Nephron (organoid): ENCODE measurements at regions not wholly inside any gene's neighbourhood (a gene's known extent, or its start where the extent isn't known, plus 50 kb on each side); places are given as distances from the start of the nearest gene placed in this dataset.
A peak's percentile ranks its signal among the peaks of the same experiment; 100 is the strongest.

Source experiments
- H3K27ac Mint-ChIP-seq, 3 experiments: 2 replicates each; pipeline ENCODE4 v1.8.0; 2020; ENCODE audit warnings: mixed read lengths in 3 of 3, mild to moderate bottlenecking in 2 of 3, moderate library complexity in 1 of 3
- H3K27me3 Mint-ChIP-seq: 2 replicates; pipeline ENCODE4 v1.8.0; 2021; ENCODE audit warnings: low read depth, mild to moderate bottlenecking, moderate library complexity, mixed read lengths
- H3K36me3 Mint-ChIP-seq: 2 replicates; pipeline ENCODE4 v1.8.0; 2020; ENCODE audit warnings: low read depth, mixed read lengths
- H3K4me1 Mint-ChIP-seq: 2 replicates; pipeline ENCODE4 v1.8.0; 2020; ENCODE audit warnings: mixed read lengths
- H3K4me3 Mint-ChIP-seq, 3 experiments: 2 replicates each; pipeline ENCODE4 v1.8.0; 2020; ENCODE audit warnings: mild to moderate bottlenecking in 3 of 3, mixed read lengths in 3 of 3, moderate library complexity in 2 of 3
- H3K9me3 Mint-ChIP-seq: 2 replicates; pipeline ENCODE4 v1.8.0; 2020; ENCODE audit warnings: mixed read lengths
- CTCF ChIP-seq, 3 experiments: fragments of 200-600 bp; sonication (generic); IDR thresholded peaks; one replicate each; pipeline ENCODE4 v1.5.0; 2021; ENCODE audit warnings: antibody characterized with exemption in 3 of 3; ENCODE audit not compliant: unreplicated experiment in 3 of 3

GRCh38 chr18:44075038-44075437, 605.6 kb upstream of the SETBP1 start:
- no peaks in the 10 kb centered on the region for H3K36me3 Mint-ChIP-seq
- no peak overlapping the region for H3K4me3 Mint-ChIP-seq
- H3K27me3 Mint-ChIP-seq = no peaks in the 10 kb centered on the region
- H3K4me1 Mint-ChIP-seq = peaks cover 7% of the 10 kb centered on the region
- no peaks in the 10 kb centered on the region for H3K9me3 Mint-ChIP-seq
- TF ChIP-seq CTCF (IDR thresholded peaks at IDR 0.05; ENCODE audit: unreplicated experiment in 3 of 3) = no peak
- no peak overlapping the region for H3K27ac Mint-ChIP-seq

GRCh38 chr18:44079606-44080005, 601.1 kb upstream of the SETBP1 start:
- no peak overlapping the region for H3K4me3 Mint-ChIP-seq
- peak overlapping the region in 2 of 3 experiments; percentile 8 to 37 for H3K27ac Mint-ChIP-seq
- no peaks in the 10 kb centered on the region for H3K36me3 Mint-ChIP-seq
- TF ChIP-seq CTCF (IDR thresholded peaks at IDR 0.05; ENCODE audit: unreplicated experiment in 3 of 3) = no peak
- H3K4me1 Mint-ChIP-seq = peaks cover 7% of the 10 kb centered on the region
- peaks cover 3% of the 10 kb centered on the region for H3K9me3 Mint-ChIP-seq
- no peaks in the 10 kb centered on the region for H3K27me3 Mint-ChIP-seq

- H3K27me3 Mint-ChIP-seq = no peaks in the 10 kb centered on the region
- no peak for TF ChIP-seq CTCF (IDR thresholded peaks at IDR 0.05; ENCODE audit: unreplicated experiment in 3 of 3)
- peaks cover 7% of the 10 kb centered on the region for H3K4me1 Mint-ChIP-seq
- H3K36me3 Mint-ChIP-seq = no peaks in the 10 kb centered on the region
- peaks cover 3% of the 10 kb centered on the region for H3K9me3 Mint-ChIP-seq
- peak overlapping the region in 2 of 3 experiments; percentile 8 to 37 for H3K27ac Mint-ChIP-seq
- H3K4me3 Mint-ChIP-seq = no peak overlapping the region
These were observed 600.6 kb upstream of the SETBP1 start for GRCh38 chr18:44080054-44080453.

- H3K4me1 Mint-ChIP-seq = peaks cover 4% of the 10 kb centered on the region
- H3K4me3 Mint-ChIP-seq = no peak overlapping the region
- TF ChIP-seq CTCF (IDR thresholded peaks at IDR 0.05; ENCODE audit: unreplicated experiment in 3 of 3) = no peak
- no peaks in the 10 kb centered on the region for H3K27me3 Mint-ChIP-seq
- H3K36me3 Mint-ChIP-seq = no peaks in the 10 kb centered on the region
- H3K9me3 Mint-ChIP-seq = no peaks in the 10 kb centered on the region
- H3K27ac Mint-ChIP-seq = no peak overlapping the region
These were observed 591.0 kb upstream of the SETBP1 start for GRCh38 chr18:44089732-44090131.

GRCh38 chr18:44090453-44090852, 590.2 kb upstream of the SETBP1 start:
- H3K9me3 Mint-ChIP-seq = peaks cover 7% of the 10 kb centered on the region
- no peaks in the 10 kb centered on the region for H3K36me3 Mint-ChIP-seq
- H3K4me3 Mint-ChIP-seq = no peak overlapping the region
- no peak for TF ChIP-seq CTCF (IDR thresholded peaks at IDR 0.05; ENCODE audit: unreplicated experiment in 3 of 3)
- H3K4me1 Mint-ChIP-seq = peaks cover 4% of the 10 kb centered on the region
- no peak overlapping the region for H3K27ac Mint-ChIP-seq
- H3K27me3 Mint-ChIP-seq = no peaks in the 10 kb centered on the region

GRCh38 chr18:44093253-44093652, 587.4 kb upstream of the SETBP1 start:
- H3K36me3 Mint-ChIP-seq = peaks cover 3% of the 10 kb centered on the region
- H3K9me3 Mint-ChIP-seq = peaks cover 26% of the 10 kb centered on the region
- H3K4me3 Mint-ChIP-seq = no peak overlapping the region
- peaks cover 4% of the 10 kb centered on the region for H3K4me1 Mint-ChIP-seq
- no peak for TF ChIP-seq CTCF (IDR thresholded peaks at IDR 0.05; ENCODE audit: unreplicated experiment in 3 of 3)
- H3K27ac Mint-ChIP-seq = peak overlapping the region in 2 of 3 experiments; percentile 40 to 41
- no peaks in the 10 kb centered on the region for H3K27me3 Mint-ChIP-seq
